Stimulated activated CD8-positive, alpha-beta memory T cell treated with anti-CD3 and anti-CD28 coated beads, Interleukin-7, amount 100 ng/mL, for 1 hour (primary cell): ENCODE measurements at regions not wholly inside any gene's neighbourhood (a gene's known extent, or its start where the extent isn't known, plus 50 kb on each side); places are given as distances from the start of the nearest gene placed in this dataset.
"Not testable (repeated sequence)": the region's sequence is repeated elsewhere in the genome, so short reads cannot be mapped to it uniquely, and the experiment has no call there.

ENCODE experiments used
- DNase-seq, 2 donors: peaks; one replicate each; pipeline ENCODE4 v3.0.0-alpha.2; 2020; ENCODE audit warnings: low read depth in 2 of 2

GRCh38 chr2:128414946-128415778, 96.5 kb upstream of the HS6ST1 start:
- DNase-seq = no peak

- DNase-seq = no peak
Measured at GRCh38 chr2:128415779-128416061, 97.1 kb upstream of the HS6ST1 start.

- DNase-seq = no peak
Measured at GRCh38 chr2:128416109-128416785, 97.6 kb upstream of the HS6ST1 start.

GRCh38 chr2:128416806-128417205, 98.1 kb upstream of the HS6ST1 start:
- DNase-seq = no peak

- DNase-seq = not testable (repeated sequence)
Measured at GRCh38 chr2:128417264-128417663, 98.6 kb upstream of the HS6ST1 start.

GRCh38 chr2:128420131-128420530, 101.5 kb upstream of the HS6ST1 start:
- no peak for DNase-seq

GRCh38 chr2:128420776-128421175, 102.1 kb upstream of the HS6ST1 start:
- DNase-seq = no peak

GRCh38 chr2:128421286-128421685, 102.6 kb upstream of the HS6ST1 start:
- DNase-seq = no peak

GRCh38 chr2:128421861-128422311, 103.2 kb upstream of the HS6ST1 start:
- no peak for DNase-seq

- no peak for DNase-seq
Measured at GRCh38 chr2:128422571-128422970, 103.9 kb upstream of the HS6ST1 start.

GRCh38 chr2:128423788-128424165, 105.1 kb upstream of the HS6ST1 start:
- DNase-seq = no peak

GRCh38 chr2:128424406-128425171, 105.9 kb upstream of the HS6ST1 start:
- DNase-seq = no peak

GRCh38 chr2:128425216-128425615, 106.5 kb upstream of the HS6ST1 start:
- DNase-seq = no peak

GRCh38 chr2:128425731-128426620, 107.3 kb upstream of the HS6ST1 start:
- DNase-seq = no peak

- DNase-seq = no peak
Measured at GRCh38 chr2:128427413-128427755, 108.7 kb upstream of the HS6ST1 start.

GRCh38 chr2:128428415-128428814, 109.7 kb upstream of the HS6ST1 start:
- no peak for DNase-seq

- no peak for DNase-seq
Measured at GRCh38 chr2:128432423-128432822, 113.8 kb upstream of the HS6ST1 start.

GRCh38 chr2:128433911-128434550, 115.4 kb upstream of the HS6ST1 start:
- DNase-seq = no peak

GRCh38 chr2:128435576-128436478, 117.2 kb upstream of the HS6ST1 start:
- no peak for DNase-seq
